ENCODE measurements at regions not wholly inside any gene's neighbourhood (a gene's known extent, or its start where the extent isn't known, plus 50 kb on each side); places are given as distances from the start of the nearest gene placed in this dataset.

- Histone ChIP-seq H3K4me1 (ENCODE audit: control insufficient read depth, insufficient read depth, low read length) (no peaks in the 10 kb centered on the region), H3K27ac (ENCODE audit: insufficient read depth, low read length) (no peak overlapping the region), H3K4me3 (ENCODE audit: insufficient read depth, low read depth, low read length) (no peak overlapping the region), H3K79me1 (ENCODE audit: low read depth in 1 of 2, low read length in 2 of 2) (no peaks in the 10 kb centered on the region), H3K27me3 (ENCODE audit: control insufficient read depth, insufficient read depth, low read length) (no peaks in the 10 kb centered on the region), H3K9me1 (ENCODE audit: insufficient read depth, low read length) (no peaks in the 10 kb centered on the region), H3K9me3 (ENCODE audit: control insufficient read depth, insufficient read depth, low read length) (no peaks in the 10 kb centered on the region), H3K23ac (ENCODE audit: low read depth, low read length) (no peak overlapping the region), H2BK120ac (ENCODE audit: low read depth, low read length) (no peak overlapping the region), H3K9ac (ENCODE audit: low read depth, low read length) (no peak overlapping the region), H2AFZ (replicated peaks; ENCODE audit: low read length, poor library complexity) (no peak overlapping the region), H2AK9ac (replicated peaks; ENCODE audit: low read depth, low read length, poor library complexity) (no peak overlapping the region), H3K14ac (replicated peaks; ENCODE audit: low read depth, low read length) (no peak overlapping the region), H3K4me2 (ENCODE audit: low read depth, low read length) (no peak overlapping the region), H2AK5ac (ENCODE audit: low read depth, low read length) (no peak overlapping the region), H4K91ac (ENCODE audit: insufficient read depth, low read depth, low read length) (no peak overlapping the region), H4K20me1 (ENCODE audit: insufficient read depth, low read length) (no peaks in the 10 kb centered on the region), H3K18ac (ENCODE audit: low read depth, low read length) (no peak overlapping the region), H2BK5ac (ENCODE audit: low read depth, low read length, poor library complexity, severe bottlenecking) (no peak overlapping the region), H2BK20ac (ENCODE audit: low read depth, low read length) (no peak overlapping the region), H2BK15ac (ENCODE audit: low read depth, low read length) (no peak overlapping the region), H3K4ac (ENCODE audit: low read depth, low read length) (no peak overlapping the region), H4K8ac (ENCODE audit: low read depth in 2 of 2, low read length in 2 of 2) (no peak overlapping the region), H3K36me3 (ENCODE audit: control insufficient read depth, insufficient read depth, low read length) (no peaks in the 10 kb centered on the region), H4K5ac (ENCODE audit: low read depth, low read length) (no peak overlapping the region), H3K56ac (ENCODE audit: extremely low read depth, insufficient read depth, low read length) (no peak overlapping the region)
- DNase-seq, result no peak
- dilution Hi-C loops (cut with HindIII; ENCODE audit: low sequenced_read_pairs, unreplicated experiment) (no loop called here), in situ Hi-C loops (cut with MboI; ENCODE audit: low sequenced_read_pairs) (no loop called here), intact Hi-C loops (cut with micrococcal nuclease) (no loop called here)
- no peak for TF ChIP-seq NFE2L2 (IDR thresholded peaks at IDR 0.05; ENCODE audit: low read depth, low read length)
- no peak for TF ChIP-seq MAZ (IDR thresholded peaks at IDR 0.05; ENCODE audit: borderline replicate concordance, low read depth, low read length)
- ChIA-PET POLR2A (ENCODE audit: unreplicated experiment) (interaction anchor here (0.6 kb wide), 1 partner anchor 16 kb away, joined by 3 read pairs; no protein-coding TSS in a partner anchor), CTCF (interaction anchor here (0.6 to 1.3 kb wide), 3 partner anchors 14 to 23 kb away, joined by 3 to 4 read pairs (median 4); no protein-coding TSS in a partner anchor)
- ATAC-seq (ENCODE audit: low read depth), result no peak
- BruUV-seq (replicated peaks), result no TSS peak
Observed at GRCh38 chr13:73195091-73195490, 136.3 kb downstream of the KLF5 start.
